Erythroblast (primary cell): ENCODE measurements at regions not wholly inside any gene's neighbourhood (a gene's known extent, or its start where the extent isn't known, plus 50 kb on each side); places are given as distances from the start of the nearest gene placed in this dataset.

Experiments
- DNase-seq, 2 experiments: peaks; one replicate each; lab custom pipeline; 2025; lab: John Stamatoyannopoulos, UW
- GATA1 ChIP-seq: IDR thresholded peaks from 2 replicates; pipeline ENCODE4 v1.6.1; 2011; ENCODE audit warnings: low read depth, mild to moderate bottlenecking, control low read depth, low read length, moderate library complexity
- POLR2A ChIP-seq: IDR thresholded peaks from 2 replicates; pipeline ENCODE4 v1.6.1; 2011; ENCODE audit warnings: mild to moderate bottlenecking, low read length

DNA sequence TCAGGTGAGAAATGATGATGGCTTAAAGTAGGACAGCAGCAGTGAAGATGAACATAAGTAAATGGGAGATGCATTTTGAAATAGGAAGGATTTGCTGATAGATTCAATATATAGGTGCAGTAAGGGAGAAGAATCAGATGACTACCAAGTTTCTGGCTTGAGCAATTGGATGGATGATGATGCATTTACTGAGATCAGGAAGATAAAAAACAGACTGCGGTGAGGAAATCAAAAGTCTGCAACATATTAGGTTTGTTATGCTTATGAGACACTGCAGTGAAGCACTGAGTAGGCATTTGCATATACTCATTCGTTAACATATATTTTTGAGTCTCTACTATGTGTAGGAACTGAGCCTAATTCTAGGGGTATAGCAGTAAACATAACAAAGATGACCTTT, 184.2 kb downstream of the LACC1 start:
- no peak for DNase-seq
- TF ChIP-seq POLR2A (no peak), GATA1 (no peak)

DNA sequence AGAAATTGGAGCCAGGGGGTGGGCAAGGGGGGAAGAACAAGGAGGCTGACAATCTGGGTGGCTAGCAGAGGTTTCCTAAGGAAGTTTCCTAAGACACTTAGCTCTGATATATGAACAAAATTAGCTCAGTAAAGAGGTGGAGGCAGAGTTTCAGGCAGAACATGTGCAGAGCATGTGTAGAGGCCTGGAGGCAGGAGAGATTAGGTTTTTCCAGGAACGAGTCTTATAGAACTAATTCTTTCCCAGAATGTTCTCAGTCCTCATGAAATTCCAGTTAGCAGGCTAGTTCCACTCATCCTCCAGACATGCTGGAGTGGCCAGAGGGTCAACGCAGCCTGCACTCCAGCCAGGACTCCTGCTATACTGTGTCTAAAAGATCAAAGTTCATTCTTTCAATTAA, 184.7 kb downstream of the LACC1 start:
- TF ChIP-seq POLR2A = no peak
- TF ChIP-seq GATA1 = no peak

GRCh38 chr13:44068169-44068568, 188.5 kb downstream of the LACC1 start:
- TF ChIP-seq POLR2A (no peak), GATA1 (no peak)

More for the DNA sequence above, 184.7 kb downstream of the LACC1 start:
- no peak for DNase-seq

DNA sequence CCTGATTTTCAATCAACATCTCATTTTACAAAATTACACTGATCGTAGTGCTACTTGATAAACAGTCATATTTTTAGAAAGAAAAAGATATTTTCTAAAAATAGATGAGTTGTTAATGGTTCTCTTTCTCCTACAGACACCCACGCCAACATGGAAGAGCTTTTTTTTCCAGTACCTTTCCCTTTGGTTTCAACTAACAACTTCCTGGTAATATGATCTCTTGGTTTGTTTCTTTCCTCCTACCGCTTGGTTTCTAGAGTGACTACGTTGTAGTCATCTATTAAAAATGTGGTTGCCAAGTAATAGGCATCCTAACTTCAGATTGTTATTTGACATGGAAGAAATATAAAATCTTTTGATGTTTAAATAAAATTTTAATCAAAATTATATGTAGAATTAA, 189.0 kb downstream of the LACC1 start:
- TF ChIP-seq POLR2A = no peak
- no peak for TF ChIP-seq GATA1
- no peak for DNase-seq

More at GRCh38 chr13:44068169-44068568, 188.5 kb downstream of the LACC1 start:
- DNase-seq = no peak

DNA sequence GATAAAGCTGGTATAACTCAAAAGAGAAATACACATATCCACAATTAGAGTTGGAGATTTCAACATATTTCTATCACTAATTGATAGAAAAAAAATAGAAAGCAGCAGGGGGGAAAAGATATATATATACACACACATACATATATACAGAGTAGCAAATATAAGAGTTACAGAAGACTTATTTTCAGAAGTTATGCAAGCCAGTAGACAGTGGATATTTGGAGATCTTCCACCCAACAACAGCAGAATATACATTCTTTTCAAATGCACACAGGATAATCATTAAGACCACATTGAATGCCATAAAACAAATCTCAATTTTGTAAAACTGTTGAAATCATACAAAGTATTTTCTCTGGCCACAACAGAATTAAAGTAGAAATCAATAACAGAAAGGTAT, 192.8 kb downstream of the LACC1 start:
- no peak for TF ChIP-seq GATA1
- no peak for TF ChIP-seq POLR2A
- no peak for DNase-seq

DNA sequence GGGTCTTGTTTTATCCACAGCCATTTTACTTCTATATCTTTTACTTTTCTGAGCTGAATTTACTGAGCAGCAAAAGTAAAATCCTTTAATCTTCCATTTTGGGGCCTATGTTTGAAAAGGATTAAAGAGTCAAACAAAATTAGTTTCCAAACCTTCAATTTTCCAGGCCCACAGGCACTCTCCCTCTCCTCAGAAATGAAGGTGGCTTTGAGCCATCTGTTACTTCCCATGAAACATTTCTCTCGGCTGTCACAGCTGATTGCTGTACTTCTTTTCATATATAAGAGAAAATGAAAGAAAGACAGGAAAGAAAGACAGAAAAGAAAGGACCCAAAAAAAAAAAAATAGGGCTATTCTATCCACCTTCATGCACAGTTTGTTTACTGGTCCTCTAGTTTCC, 194.9 kb downstream of the LACC1 start:
- DNase-seq = no peak
- TF ChIP-seq POLR2A = no peak
- TF ChIP-seq GATA1 = no peak

DNA sequence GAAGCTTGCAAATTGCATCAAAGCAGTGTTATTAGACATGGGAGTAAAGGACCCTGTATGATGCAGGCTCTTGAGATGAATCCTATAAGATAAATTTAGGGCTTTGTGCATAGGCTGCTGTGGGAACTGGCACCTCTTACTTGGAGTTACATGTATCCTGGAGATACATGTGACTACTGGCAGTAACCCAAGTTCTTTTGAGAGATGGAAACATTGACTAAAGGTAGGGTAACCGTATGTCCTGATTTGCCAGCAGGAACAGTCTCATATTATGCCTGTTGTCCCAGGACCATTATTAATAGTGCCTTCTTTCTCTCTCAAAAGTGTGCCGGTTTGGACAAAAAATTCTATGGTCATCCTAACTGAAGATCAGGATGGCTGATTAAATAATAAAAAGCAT, 195.4 kb downstream of the LACC1 start:
- DNase-seq = no peak
- TF ChIP-seq POLR2A (no peak), GATA1 (no peak)

DNA sequence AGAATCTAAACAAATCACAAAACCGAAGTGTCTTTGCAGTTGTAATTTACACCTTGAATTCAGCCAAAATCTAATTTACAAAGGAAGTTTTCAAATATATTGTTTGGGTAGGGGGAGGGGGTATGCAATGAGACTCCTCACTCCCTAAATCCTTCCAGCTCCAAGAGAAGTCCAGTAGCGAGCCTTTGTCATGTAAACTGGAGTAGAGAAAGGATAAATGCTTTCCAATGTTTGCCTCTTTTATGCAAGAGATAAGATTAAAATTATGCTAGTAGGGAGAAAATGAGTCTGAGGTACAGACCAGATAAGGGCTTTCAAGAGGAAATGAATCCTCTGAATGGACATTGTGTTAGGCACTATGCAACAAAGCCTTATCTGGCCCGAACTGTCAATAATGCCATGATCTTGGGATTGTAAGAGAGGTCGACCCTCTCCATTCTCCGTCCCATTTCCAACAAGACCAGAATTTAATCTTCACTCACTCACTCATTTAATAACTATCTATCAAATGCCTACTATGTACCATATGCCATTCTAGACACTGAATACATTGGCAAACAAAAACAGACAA, 199.2 kb downstream of the LACC1 start:
- TF ChIP-seq GATA1 (no peak), POLR2A (no peak)
- no peak for DNase-seq

DNA sequence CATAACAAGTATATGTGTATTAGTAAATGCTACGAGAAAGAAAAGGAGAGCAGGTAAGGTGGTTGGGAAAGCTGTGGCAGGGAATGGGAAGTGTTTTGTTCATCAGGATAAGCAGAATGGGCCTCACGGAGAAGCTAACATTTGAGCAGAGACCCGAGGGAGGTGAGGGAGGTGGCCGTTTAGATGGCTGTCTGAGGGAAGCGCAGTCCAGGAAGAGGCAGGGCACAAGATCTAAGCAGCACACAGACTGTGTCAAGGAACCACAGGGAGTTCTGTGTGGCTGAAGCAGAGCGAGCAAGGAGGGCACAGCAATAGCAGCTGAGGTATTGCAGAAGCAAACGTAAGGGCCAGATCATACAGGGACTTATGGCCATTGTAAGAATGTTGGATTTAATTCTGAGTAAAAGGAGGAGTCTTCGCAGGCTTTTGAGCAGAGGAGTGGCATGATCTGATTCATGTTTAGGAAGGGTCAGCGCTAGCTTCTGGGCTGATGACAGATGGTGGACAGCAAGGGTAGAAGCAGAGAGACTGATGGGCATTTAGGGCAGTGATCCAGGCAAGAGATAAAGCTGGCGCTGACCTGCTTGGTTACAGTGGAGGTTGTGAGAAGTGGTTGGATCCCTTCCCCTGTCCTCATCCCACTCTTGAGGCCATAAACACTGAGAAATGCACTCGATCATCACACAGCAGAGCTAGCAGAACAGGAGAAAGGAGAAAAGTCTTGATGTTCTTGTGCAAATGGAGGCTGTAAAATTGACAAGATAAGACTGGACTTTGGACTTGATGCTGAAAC, 199.9 kb downstream of the LACC1 start:
- DNase-seq = no peak
- TF ChIP-seq POLR2A (no peak), GATA1 (no peak)

GRCh38 chr13:44084146-44084545, 204.4 kb downstream of the LACC1 start:
- no peak for DNase-seq
- no peak for TF ChIP-seq GATA1
- no peak for TF ChIP-seq POLR2A

DNA sequence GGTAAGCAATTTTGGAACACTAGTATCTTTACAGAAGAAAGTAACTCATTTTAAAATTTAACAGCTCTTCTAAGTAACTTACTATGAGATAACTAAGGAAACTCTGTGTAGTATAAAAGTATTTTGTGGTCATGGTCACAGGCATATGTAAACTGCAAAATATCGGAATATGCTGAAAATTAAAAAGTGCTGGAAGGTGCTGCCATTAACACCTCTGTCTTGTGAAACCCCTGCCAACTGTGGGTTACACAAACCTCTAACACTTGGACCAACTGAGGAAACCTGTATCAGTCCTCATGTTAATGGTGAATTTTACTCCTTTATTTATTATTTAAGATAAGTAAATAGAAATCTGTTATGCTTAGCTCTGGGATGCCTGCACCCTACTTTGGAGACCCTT, 206.7 kb downstream of the LACC1 start:
- no peak for TF ChIP-seq GATA1
- TF ChIP-seq POLR2A = no peak

DNA sequence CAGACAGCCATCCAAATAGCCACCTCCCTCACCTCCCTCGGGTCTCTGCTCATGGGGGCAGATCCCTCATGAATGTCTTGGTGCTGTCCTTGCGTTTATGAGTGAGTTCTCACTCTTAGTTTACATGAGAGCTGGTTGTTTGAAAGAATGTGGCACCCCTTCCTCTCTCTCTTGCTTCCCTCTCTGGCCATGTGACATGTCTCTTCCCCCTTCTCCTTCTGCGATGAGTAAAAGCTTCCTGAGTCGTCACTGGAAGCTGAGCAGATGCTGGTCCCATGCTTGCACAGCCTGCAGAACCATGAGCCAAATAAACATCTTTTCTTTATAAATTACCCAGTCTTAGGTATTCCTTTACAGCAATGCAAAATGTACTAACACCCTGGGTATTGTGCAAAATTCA, 208.7 kb downstream of the LACC1 start:
- TF ChIP-seq POLR2A (no peak), GATA1 (no peak)
- no peak for DNase-seq

More for the DNA sequence above, 206.7 kb downstream of the LACC1 start:
- no peak for DNase-seq

GRCh38 chr13:44088991-44089413, 209.3 kb downstream of the LACC1 start:
- DNase-seq = no peak
- no peak for TF ChIP-seq GATA1
- no peak for TF ChIP-seq POLR2A

GRCh38 chr13:44089452-44089851, 209.7 kb downstream of the LACC1 start:
- no peak for DNase-seq
- TF ChIP-seq POLR2A (no peak), GATA1 (no peak)
